ENCODE measurements at regions not wholly inside any gene's neighbourhood (a gene's known extent, or its start where the extent isn't known, plus 50 kb on each side); places are given as distances from the start of the nearest gene placed in this dataset.

DNA sequence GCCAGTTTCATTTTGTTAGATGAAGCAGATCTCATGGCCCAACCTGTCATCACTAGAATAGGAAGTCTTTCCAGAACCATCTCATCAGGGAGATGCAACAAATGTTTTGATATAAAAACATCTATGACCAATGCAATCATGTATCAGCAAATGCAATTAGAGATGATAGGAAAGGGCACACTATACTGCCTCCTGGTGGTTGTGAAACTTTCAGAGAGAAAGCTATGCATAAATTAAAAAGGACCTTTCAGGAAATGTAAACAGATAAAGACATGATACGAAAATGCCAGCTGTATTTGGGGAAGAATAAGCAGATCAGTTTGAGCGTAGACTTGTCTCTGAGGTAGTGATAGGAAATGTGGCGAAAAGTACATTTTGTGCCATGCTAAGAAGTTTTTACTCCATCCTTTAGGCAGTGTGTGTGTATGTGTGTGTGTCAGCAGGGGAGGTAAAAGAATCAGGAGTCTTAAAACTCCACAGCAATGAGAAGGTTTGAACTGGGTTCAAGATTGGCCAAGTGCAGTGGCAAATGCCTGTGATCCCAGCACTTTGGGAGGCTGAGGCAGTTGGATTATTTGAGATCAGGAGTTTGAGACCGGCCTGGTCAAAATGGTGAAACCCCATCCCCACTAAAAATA is 479.3 kb downstream of the CPS1 start:
- 81 to 88% methylated on average over 4 of the region's 4 CpGs for WGBS, 2 experiments
- no peaks in the 10 kb centered on the region for H3K9me3 ChIP-seq (ENCODE audit: control insufficient read depth, low read length)

DNA sequence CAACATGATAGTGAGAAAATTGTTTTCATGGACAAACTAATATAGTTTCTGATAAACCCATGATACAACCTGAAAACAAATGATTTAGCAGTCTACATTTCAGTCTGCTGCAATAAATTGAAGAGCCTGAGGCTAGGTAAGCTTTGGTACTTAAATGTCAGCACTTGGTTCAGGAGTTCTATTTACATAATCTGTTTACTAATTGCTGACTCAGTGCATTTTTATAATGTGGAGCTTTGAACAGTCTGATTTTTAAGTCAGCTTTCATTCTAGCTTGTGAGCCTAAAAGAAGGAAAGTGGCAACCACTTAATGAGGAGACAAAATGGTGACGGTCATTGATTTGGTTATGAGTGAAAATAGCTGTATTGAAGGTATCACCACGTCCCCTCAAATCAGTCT is 488.6 kb downstream of the CPS1 start:
- no peak overlapping the region for H3K27ac ChIP-seq (ENCODE audit: insufficient read depth, low read depth, low read length, poor library complexity, severe bottlenecking)
- no peaks in the 10 kb centered on the region for H3K27me3 ChIP-seq (ENCODE audit: control insufficient read depth, insufficient read depth, low read length, poor library complexity, severe bottlenecking)
- WGBS, 2 experiments: 82 to 100% methylated on average over 2 of the region's 2 CpGs
- no peak overlapping the region for H3K4me3 ChIP-seq (ENCODE audit: insufficient read depth, low read depth, low read length)
- H3K4me1 ChIP-seq (ENCODE audit: control insufficient read depth, insufficient read depth, low read length): no peaks in the 10 kb centered on the region
- no peaks in the 10 kb centered on the region for H3K36me3 ChIP-seq (ENCODE audit: control insufficient read depth, insufficient read depth, low read length)
- H3K9me3 ChIP-seq (ENCODE audit: control insufficient read depth, low read length): no peaks in the 10 kb centered on the region

More for the DNA sequence above, 479.3 kb downstream of the CPS1 start:
- Histone ChIP-seq H3K4me3 (ENCODE audit: insufficient read depth, low read depth, low read length) (no peak overlapping the region), H3K4me1 (ENCODE audit: control insufficient read depth, insufficient read depth, low read length) (no peaks in the 10 kb centered on the region), H3K27me3 (ENCODE audit: control insufficient read depth, insufficient read depth, low read length, poor library complexity, severe bottlenecking) (no peaks in the 10 kb centered on the region), H3K36me3 (ENCODE audit: control insufficient read depth, insufficient read depth, low read length) (no peaks in the 10 kb centered on the region), H3K27ac (ENCODE audit: insufficient read depth, low read depth, low read length, poor library complexity, severe bottlenecking) (no peak overlapping the region)

DNA sequence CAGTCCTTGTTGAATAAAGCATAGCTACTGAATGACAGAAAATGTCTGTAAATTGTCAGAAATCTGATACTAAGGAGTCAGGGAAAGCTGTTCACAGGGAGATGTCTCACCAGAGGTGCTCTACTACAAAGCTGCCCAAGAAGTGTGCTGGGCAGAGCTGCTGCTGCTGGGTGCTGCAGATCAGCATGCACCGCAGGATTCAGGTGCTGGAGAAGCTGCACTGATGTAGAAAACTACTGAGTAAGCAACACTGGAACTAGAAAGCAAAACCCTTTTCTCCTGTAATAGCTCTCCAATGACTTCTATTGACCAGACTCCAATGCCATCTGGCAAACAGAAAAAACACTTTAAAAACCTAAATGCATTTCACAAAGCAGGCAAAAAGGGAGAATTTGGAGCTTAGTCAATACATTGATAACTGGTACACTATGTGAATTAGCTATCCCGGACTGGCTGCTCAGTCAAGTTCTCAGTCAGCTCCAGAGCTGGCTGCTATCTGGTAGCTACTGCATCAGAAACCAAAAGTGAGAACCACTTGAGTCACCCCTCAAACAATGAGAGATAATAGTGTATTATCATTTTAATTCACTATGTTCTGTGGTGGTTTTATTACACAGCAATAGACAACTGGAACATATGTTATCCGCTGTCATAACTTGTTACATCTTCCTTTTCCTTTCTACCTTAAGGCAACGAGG is 493.1 kb downstream of the CPS1 start:
- no peak overlapping the region for H3K27ac ChIP-seq (ENCODE audit: insufficient read depth, low read depth, low read length, poor library complexity, severe bottlenecking)
- WGBS, 2 experiments: 91 to 92% methylated on average over 4 of the region's 4 CpGs
- H3K36me3 ChIP-seq (ENCODE audit: control insufficient read depth, insufficient read depth, low read length): no peaks in the 10 kb centered on the region

DNA sequence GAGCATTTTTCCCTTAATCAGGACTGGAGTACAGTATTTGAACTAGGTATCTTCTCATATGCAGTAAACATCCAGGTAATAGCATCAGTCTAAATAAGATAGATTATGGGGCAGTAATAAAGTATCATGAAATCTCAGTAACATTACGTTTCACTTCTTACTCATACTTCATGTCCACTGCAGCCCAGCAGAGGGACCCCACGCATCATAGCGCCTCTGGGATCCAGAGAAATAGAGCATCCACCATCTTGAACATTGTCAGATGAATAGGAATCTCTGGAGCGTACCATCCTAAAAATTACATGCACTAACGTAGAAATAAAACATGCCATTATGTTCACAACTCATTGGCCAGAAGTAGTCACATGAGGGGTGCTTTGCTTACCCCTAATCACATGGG is 499.0 kb downstream of the CPS1 start:
- Histone ChIP-seq H3K27ac (ENCODE audit: insufficient read depth, low read depth, low read length, poor library complexity, severe bottlenecking) (no peak overlapping the region), H3K4me1 (ENCODE audit: control insufficient read depth, insufficient read depth, low read length) (no peaks in the 10 kb centered on the region), H3K9me3 (ENCODE audit: control insufficient read depth, low read length) (no peaks in the 10 kb centered on the region), H3K36me3 (ENCODE audit: control insufficient read depth, insufficient read depth, low read length) (no peaks in the 10 kb centered on the region), H3K4me3 (ENCODE audit: insufficient read depth, low read depth, low read length) (no peak overlapping the region), H3K27me3 (ENCODE audit: control insufficient read depth, insufficient read depth, low read length, poor library complexity, severe bottlenecking) (no peaks in the 10 kb centered on the region)
- WGBS, 2 experiments: 82% methylated on average over 5 of the region's 5 CpGs

More for the DNA sequence above, 493.1 kb downstream of the CPS1 start:
- H3K4me1 ChIP-seq (ENCODE audit: control insufficient read depth, insufficient read depth, low read length): no peaks in the 10 kb centered on the region
- no peaks in the 10 kb centered on the region for H3K27me3 ChIP-seq (ENCODE audit: control insufficient read depth, insufficient read depth, low read length, poor library complexity, severe bottlenecking)
- no peak overlapping the region for H3K4me3 ChIP-seq (ENCODE audit: insufficient read depth, low read depth, low read length)
- no peaks in the 10 kb centered on the region for H3K9me3 ChIP-seq (ENCODE audit: control insufficient read depth, low read length)

DNA sequence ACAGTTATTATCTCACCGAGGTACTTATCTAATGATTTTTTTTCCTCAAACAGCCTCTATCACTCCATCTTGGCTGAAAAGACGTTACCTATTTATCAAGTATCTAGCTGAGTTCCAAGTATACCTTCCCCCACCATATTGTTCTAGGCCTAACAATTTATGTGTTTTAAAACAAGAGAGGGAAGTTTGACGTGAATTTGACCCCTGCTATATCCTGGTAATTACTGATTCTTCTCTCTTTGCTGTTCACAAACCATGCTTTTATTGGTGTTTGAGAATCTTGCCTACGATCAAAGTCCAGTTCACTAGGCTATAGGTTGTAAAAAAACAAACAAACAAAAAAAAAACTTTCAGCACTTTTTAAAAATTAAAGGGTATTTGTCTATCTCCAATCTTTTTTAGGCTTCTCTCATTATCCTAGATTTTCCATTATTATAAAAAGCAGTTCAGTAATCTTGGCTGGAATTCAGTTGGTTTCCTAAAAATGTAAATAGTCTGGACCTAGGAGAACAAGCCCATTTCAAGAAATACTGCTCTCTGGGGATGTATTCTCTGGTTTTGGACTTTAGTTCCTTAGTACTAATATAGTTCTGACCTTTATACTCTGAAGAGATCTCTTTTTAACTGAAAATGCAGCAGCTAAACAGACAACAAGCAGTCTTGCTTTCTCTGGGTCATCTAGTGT is 505.4 kb downstream of the CPS1 start:
- H3K36me3 ChIP-seq (ENCODE audit: control insufficient read depth, insufficient read depth, low read length): no peaks in the 10 kb centered on the region
- no peaks in the 10 kb centered on the region for H3K4me1 ChIP-seq (ENCODE audit: control insufficient read depth, insufficient read depth, low read length)
- no peaks in the 10 kb centered on the region for H3K27me3 ChIP-seq (ENCODE audit: control insufficient read depth, insufficient read depth, low read length, poor library complexity, severe bottlenecking)
- no peak overlapping the region for H3K4me3 ChIP-seq (ENCODE audit: insufficient read depth, low read depth, low read length)
- no peaks in the 10 kb centered on the region for H3K9me3 ChIP-seq (ENCODE audit: control insufficient read depth, low read length)
- H3K27ac ChIP-seq (ENCODE audit: insufficient read depth, low read depth, low read length, poor library complexity, severe bottlenecking): no peak overlapping the region
- 92 to 96% methylated on average over 4 of the region's 4 CpGs for WGBS, 2 experiments

DNA sequence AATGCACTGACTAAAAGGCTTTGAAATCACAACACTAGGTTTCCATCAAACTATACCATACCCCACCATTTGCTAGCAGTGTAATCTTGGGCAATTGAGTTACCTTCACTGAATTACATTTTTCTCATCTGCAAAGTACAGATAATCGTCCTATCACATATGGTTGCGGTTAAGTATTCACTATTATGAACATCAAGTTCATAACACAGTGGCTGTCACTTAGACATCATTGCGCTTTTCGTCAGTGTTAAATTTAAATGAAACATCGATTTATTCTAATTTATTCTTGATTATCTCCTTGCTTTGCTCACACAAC is 505.9 kb downstream of the CPS1 start:
- no peaks in the 10 kb centered on the region for H3K9me3 ChIP-seq (ENCODE audit: control insufficient read depth, low read length)
- H3K27ac ChIP-seq (ENCODE audit: insufficient read depth, low read depth, low read length, poor library complexity, severe bottlenecking): no peak overlapping the region
- no peak overlapping the region for H3K4me3 ChIP-seq (ENCODE audit: insufficient read depth, low read depth, low read length)
- no peaks in the 10 kb centered on the region for H3K4me1 ChIP-seq (ENCODE audit: control insufficient read depth, insufficient read depth, low read length)
- WGBS, 2 experiments: 82% methylated on average over 5 of the region's 5 CpGs
- no peaks in the 10 kb centered on the region for H3K27me3 ChIP-seq (ENCODE audit: control insufficient read depth, insufficient read depth, low read length, poor library complexity, severe bottlenecking)
- H3K36me3 ChIP-seq (ENCODE audit: control insufficient read depth, insufficient read depth, low read length): no peaks in the 10 kb centered on the region

DNA sequence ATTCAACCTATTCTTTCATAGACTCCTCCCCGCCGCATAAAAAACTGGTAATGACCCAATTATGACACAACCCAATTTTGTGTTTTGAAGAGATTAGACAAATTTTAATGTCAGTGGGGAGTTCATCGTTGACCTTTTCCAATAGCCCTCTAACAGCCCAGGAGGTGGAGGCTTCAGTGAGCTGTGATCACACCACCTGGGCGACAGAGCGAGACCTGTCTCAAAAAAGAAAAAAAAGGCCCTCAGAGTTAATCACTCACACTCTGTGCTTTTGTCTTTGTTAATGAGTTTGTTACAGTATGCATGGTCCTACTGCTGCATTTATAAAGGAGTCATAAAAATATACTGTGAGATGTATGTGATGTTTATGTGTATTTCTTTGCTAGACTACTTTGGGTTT is 510.6 kb downstream of the CPS1 start:
- Histone ChIP-seq H3K9me3 (ENCODE audit: control insufficient read depth, low read length) (no peaks in the 10 kb centered on the region), H3K27ac (ENCODE audit: insufficient read depth, low read depth, low read length, poor library complexity, severe bottlenecking) (no peak overlapping the region), H3K27me3 (ENCODE audit: control insufficient read depth, insufficient read depth, low read length, poor library complexity, severe bottlenecking) (no peaks in the 10 kb centered on the region), H3K4me1 (ENCODE audit: control insufficient read depth, insufficient read depth, low read length) (no peaks in the 10 kb centered on the region), H3K4me3 (ENCODE audit: insufficient read depth, low read depth, low read length) (no peak overlapping the region), H3K36me3 (ENCODE audit: control insufficient read depth, insufficient read depth, low read length) (no peaks in the 10 kb centered on the region)
- 87 to 91% methylated on average over 5 of the region's 5 CpGs for WGBS, 2 experiments

DNA sequence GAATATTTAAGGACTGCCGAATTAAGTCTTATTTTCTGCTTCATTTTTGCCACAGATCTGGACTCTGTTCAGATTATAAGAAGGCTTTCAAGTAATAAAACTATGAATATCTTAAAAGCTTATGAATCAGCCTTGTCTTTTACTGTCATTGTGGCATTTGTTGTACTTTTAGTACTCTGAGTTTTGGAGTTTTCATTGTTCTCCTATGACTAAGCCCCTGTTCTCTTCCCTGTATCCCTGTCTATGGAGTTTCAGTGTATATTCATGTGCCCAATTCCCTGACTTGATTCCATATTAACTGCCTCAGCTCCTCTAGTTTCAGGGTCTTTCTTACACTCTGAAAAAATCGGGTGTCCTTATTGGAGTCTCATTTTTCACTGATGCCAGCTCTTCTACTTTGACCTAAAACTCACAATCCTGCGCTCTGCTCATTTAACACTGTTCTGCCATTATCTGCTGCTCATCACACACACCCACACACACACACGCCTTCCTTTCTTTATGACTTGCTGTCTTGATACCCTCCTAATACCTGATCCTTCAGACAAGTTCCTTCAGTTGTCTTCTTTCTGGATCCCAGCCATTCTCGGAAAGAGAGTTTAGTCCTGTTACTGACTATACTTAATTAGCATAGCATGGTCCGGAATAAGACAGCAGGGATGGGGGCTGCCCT is 511.8 kb downstream of the CPS1 start:
- no peak overlapping the region for H3K4me3 ChIP-seq (ENCODE audit: insufficient read depth, low read depth, low read length)
- H3K27ac ChIP-seq (ENCODE audit: insufficient read depth, low read depth, low read length, poor library complexity, severe bottlenecking): no peak overlapping the region
- no peaks in the 10 kb centered on the region for H3K36me3 ChIP-seq (ENCODE audit: control insufficient read depth, insufficient read depth, low read length)
- WGBS, 2 experiments: 88 to 92% methylated on average over 5 to 6 of the region's 6 CpGs
- no peaks in the 10 kb centered on the region for H3K9me3 ChIP-seq (ENCODE audit: control insufficient read depth, low read length)
- H3K4me1 ChIP-seq (ENCODE audit: control insufficient read depth, insufficient read depth, low read length): no peaks in the 10 kb centered on the region
- no peaks in the 10 kb centered on the region for H3K27me3 ChIP-seq (ENCODE audit: control insufficient read depth, insufficient read depth, low read length, poor library complexity, severe bottlenecking)

DNA sequence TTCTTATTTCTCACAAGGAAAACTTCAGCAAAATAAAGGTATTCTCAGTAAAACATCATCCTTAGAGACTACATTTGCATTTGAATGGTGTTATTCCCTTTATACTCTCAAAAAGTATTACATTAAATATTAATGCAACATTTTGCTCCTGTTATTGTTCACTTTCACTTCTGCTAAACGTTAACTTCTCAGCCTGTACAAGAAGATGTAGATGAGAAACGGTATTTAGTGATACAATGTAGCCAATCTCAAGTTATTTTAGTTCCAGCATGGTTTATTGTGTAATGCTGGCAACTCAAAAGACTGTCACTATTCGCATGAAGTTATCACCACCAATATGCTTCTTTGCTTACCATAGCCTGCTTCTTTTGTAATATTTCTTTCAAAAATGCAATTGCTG is 514.1 kb downstream of the CPS1 start:
- Histone ChIP-seq H3K4me1 (ENCODE audit: control insufficient read depth, insufficient read depth, low read length) (no peaks in the 10 kb centered on the region), H3K4me3 (ENCODE audit: insufficient read depth, low read depth, low read length) (no peak overlapping the region), H3K36me3 (ENCODE audit: control insufficient read depth, insufficient read depth, low read length) (no peaks in the 10 kb centered on the region), H3K27ac (ENCODE audit: insufficient read depth, low read depth, low read length, poor library complexity, severe bottlenecking) (no peak overlapping the region), H3K27me3 (ENCODE audit: control insufficient read depth, insufficient read depth, low read length, poor library complexity, severe bottlenecking) (no peaks in the 10 kb centered on the region), H3K9me3 (ENCODE audit: control insufficient read depth, low read length) (no peaks in the 10 kb centered on the region)
- WGBS, 2 experiments: 80 to 85% methylated on average over 1 to 3 of the region's 3 CpGs

DNA sequence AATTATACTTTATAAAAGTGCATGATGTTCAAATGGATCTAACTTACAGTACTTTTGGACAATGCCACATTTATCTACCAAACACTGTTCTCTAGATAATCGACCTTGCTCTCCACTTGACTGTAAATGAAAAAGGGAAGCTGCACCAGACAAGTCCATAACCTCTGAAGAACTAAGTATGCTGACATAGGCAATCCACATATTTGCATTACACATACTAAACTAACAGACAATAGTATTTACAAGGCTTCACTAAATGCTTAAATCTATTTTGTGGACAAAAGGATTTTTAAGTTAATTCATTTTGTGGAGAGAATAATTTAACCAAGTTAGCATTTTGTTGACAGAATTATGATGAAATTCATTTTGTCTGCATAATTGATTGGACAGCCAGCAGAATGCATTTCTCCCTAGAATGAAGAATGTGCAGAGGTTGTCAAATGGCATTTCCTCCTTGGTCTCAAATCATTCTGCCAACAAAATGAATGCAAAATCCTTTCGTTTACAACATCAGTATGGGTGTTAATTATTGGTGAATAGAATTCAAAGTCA is 520.9 kb downstream of the CPS1 start:
- Histone ChIP-seq H3K9me3 (ENCODE audit: control insufficient read depth, low read length) (no peaks in the 10 kb centered on the region), H3K36me3 (ENCODE audit: control insufficient read depth, insufficient read depth, low read length) (no peaks in the 10 kb centered on the region), H3K27me3 (ENCODE audit: control insufficient read depth, insufficient read depth, low read length, poor library complexity, severe bottlenecking) (no peaks in the 10 kb centered on the region), H3K27ac (ENCODE audit: insufficient read depth, low read depth, low read length, poor library complexity, severe bottlenecking) (no peak overlapping the region), H3K4me1 (ENCODE audit: control insufficient read depth, insufficient read depth, low read length) (no peaks in the 10 kb centered on the region), H3K4me3 (ENCODE audit: insufficient read depth, low read depth, low read length) (no peak overlapping the region)
- 67 to 84% methylated on average over 1 of the region's 2 CpGs for WGBS, 2 experiments
